ENCODE measurements at regions not wholly inside any gene's neighbourhood (a gene's known extent, or its start where the extent isn't known, plus 50 kb on each side); places are given as distances from the start of the nearest gene placed in this dataset.

- TF ChIP-seq CTCF (IDR thresholded peaks at IDR 0.05) = no peak
- TF ChIP-seq POLR2A (IDR thresholded peaks at IDR 0.05) = no peak
Measured at GRCh38 chr4:176850436-176850835, 57.7 kb upstream of the VEGFC start.
